ENCODE measurements at regions not wholly inside any gene's neighbourhood (a gene's known extent, or its start where the extent isn't known, plus 50 kb on each side); places are given as distances from the start of the nearest gene placed in this dataset.

- no peak for DNase-seq (ENCODE audit: low spot score)
Observed at GRCh38 chr21:25149022-25149421, 458.3 kb downstream of the MRPL39 start.

GRCh38 chr21:25139414-25139813 is 467.9 kb downstream of the MRPL39 start:
- DNase-seq (ENCODE audit: low spot score) = no peak

- DNase-seq (ENCODE audit: low spot score) = no peak
Observed at GRCh38 chr21:25133939-25134338, 473.3 kb downstream of the MRPL39 start.

- no peak for DNase-seq (ENCODE audit: low spot score)
Observed at GRCh38 chr21:25127811-25128210, 479.5 kb downstream of the MRPL39 start.

GRCh38 chr21:25127007-25127406 is 480.3 kb downstream of the MRPL39 start:
- no peak for DNase-seq (ENCODE audit: low spot score)

- DNase-seq (ENCODE audit: low spot score) = no peak
Observed at GRCh38 chr21:25126564-25126963, 480.7 kb downstream of the MRPL39 start.

GRCh38 chr21:25118648-25119047 is 488.6 kb downstream of the MRPL39 start:
- DNase-seq (ENCODE audit: low spot score) = no peak

GRCh38 chr21:25115021-25115420 is 492.3 kb downstream of the MRPL39 start:
- no peak for DNase-seq (ENCODE audit: low spot score)

- no peak for DNase-seq (ENCODE audit: low spot score)
Observed at GRCh38 chr21:25107708-25108107, 499.6 kb downstream of the MRPL39 start.

GRCh38 chr21:25103500-25104207 is 503.6 kb downstream of the MRPL39 start:
- no peak for DNase-seq (ENCODE audit: low spot score)

- DNase-seq (ENCODE audit: low spot score) = no peak
Observed at GRCh38 chr21:25097648-25098047, 509.6 kb downstream of the MRPL39 start.

- DNase-seq (ENCODE audit: low spot score) = no peak
Observed at GRCh38 chr21:25094695-25095094, 512.6 kb downstream of the MRPL39 start.

- no peak for DNase-seq (ENCODE audit: low spot score)
Observed at GRCh38 chr21:25092441-25093011, 514.8 kb downstream of the MRPL39 start.

GRCh38 chr21:25081096-25081495 is 526.2 kb downstream of the MRPL39 start:
- DNase-seq (ENCODE audit: low spot score) = no peak

- DNase-seq (ENCODE audit: low spot score) = no peak
Observed at GRCh38 chr21:25080661-25081060, 526.6 kb downstream of the MRPL39 start.

- DNase-seq (ENCODE audit: low spot score) = no peak
Observed at GRCh38 chr21:25080141-25080540, 527.1 kb downstream of the MRPL39 start.

GRCh38 chr21:25079053-25079452 is 528.2 kb downstream of the MRPL39 start:
- DNase-seq (ENCODE audit: low spot score) = no peak

GRCh38 chr21:25062061-25062460 is 545.2 kb downstream of the MRPL39 start:
- no peak for DNase-seq (ENCODE audit: low spot score)

- DNase-seq (ENCODE audit: low spot score) = no peak
Observed at GRCh38 chr21:25054689-25055088, 552.6 kb downstream of the MRPL39 start.

GRCh38 chr21:25039461-25040380 is 567.6 kb downstream of the MRPL39 start:
- no peak for DNase-seq (ENCODE audit: low spot score)

GRCh38 chr21:25036775-25037174 is 570.5 kb downstream of the MRPL39 start:
- no peak for DNase-seq (ENCODE audit: low spot score)

GRCh38 chr21:25031750-25032149 is 575.5 kb downstream of the MRPL39 start:
- no peak for DNase-seq (ENCODE audit: low spot score)

- no peak for DNase-seq (ENCODE audit: low spot score)
Observed at GRCh38 chr21:25029580-25029979, 577.7 kb downstream of the MRPL39 start.
